Sigmoid colon (tissue), 4 donors: ENCODE measurements at regions not wholly inside any gene's neighbourhood (a gene's known extent, or its start where the extent isn't known, plus 50 kb on each side); places are given as distances from the start of the nearest gene placed in this dataset.

ENCODE experiments used
- EP300 ChIP-seq, 4 donors: sonication (generic); formaldehyde crosslinking; IDR thresholded peaks; one replicate each; pipeline ENCODE4 v1.6.1; 2017; ENCODE audit warnings: antibody characterized with exemption in 4 of 4
- POLR2A ChIP-seq, 2 donors: fragments of 450-650 bp; IDR thresholded peaks; one replicate each; pipeline ENCODE4 v1.6.1; 2016; ENCODE audit warnings: antibody characterized with exemption in 2 of 2, mild to moderate bottlenecking in 2 of 2, moderate library complexity in 2 of 2
- POLR2AphosphoS5 ChIP-seq, 4 donors: sonication (generic); formaldehyde crosslinking; IDR thresholded peaks; one replicate each; pipeline ENCODE4 v1.6.1; 2017; ENCODE audit warnings: antibody characterized with exemption in 4 of 4
- TF ChIP-seq, protein P1 (sequence below), 4 experiments: fragments of 450-650 bp in 3 of 4; fragments of 200-600 bp in 1 of 4; IDR thresholded peaks; one replicate each; pipeline ENCODE4 v1.5.1; 2016 to 2019; ENCODE audit warnings: antibody characterized with exemption in 4 of 4, mild to moderate bottlenecking in 3 of 4, moderate library complexity in 2 of 4

DNA sequence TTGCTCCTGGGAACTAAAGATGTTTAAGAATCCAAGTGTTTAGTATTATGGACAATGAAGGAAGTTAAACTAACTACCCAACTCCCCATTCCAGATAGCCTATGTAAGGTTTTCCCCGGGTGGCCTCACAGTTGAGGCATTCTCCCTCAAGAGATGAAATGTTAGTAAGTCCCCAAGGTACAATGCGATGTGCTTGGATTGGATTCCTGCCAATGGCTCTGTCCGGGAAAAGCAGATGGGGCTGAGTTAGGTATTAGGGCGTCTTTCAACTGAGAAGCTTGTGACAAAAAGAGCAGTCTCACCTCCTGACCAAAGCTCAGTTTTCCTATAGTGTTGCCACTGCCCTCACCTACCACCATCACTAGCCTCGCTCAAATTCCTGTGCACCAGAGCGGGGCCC, 64.8 kb upstream of the E2F7 start:
- no peak for TF ChIP-seq POLR2A (IDR thresholded peaks at IDR 0.05)
- TF ChIP-seq POLR2AphosphoS5 (IDR thresholded peaks at IDR 0.05): no peak
- TF ChIP-seq, protein P1, sequence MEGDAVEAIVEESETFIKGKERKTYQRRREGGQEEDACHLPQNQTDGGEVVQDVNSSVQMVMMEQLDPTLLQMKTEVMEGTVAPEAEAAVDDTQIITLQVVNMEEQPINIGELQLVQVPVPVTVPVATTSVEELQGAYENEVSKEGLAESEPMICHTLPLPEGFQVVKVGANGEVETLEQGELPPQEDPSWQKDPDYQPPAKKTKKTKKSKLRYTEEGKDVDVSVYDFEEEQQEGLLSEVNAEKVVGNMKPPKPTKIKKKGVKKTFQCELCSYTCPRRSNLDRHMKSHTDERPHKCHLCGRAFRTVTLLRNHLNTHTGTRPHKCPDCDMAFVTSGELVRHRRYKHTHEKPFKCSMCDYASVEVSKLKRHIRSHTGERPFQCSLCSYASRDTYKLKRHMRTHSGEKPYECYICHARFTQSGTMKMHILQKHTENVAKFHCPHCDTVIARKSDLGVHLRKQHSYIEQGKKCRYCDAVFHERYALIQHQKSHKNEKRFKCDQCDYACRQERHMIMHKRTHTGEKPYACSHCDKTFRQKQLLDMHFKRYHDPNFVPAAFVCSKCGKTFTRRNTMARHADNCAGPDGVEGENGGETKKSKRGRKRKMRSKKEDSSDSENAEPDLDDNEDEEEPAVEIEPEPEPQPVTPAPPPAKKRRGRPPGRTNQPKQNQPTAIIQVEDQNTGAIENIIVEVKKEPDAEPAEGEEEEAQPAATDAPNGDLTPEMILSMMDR (IDR thresholded peaks at IDR 0.05): no peak
- TF ChIP-seq EP300 (IDR thresholded peaks at IDR 0.05): no peak
